ENCODE measurements at regions not wholly inside any gene's neighbourhood (a gene's known extent, or its start where the extent isn't known, plus 50 kb on each side); places are given as distances from the start of the nearest gene placed in this dataset.

GRCh38 chr20:12827816-12828385 is 180.9 kb upstream of the SPTLC3 start:
- TF ChIP-seq E2F1 (CRISPR knock-in tag; IDR thresholded peaks at IDR 0.05) (no peak), CTCF (IDR thresholded peaks at IDR 0.05) (no peak), ZNF416 (CRISPR knock-in tag; IDR thresholded peaks at IDR 0.05) (no peak), NFE2L1 (CRISPR knock-in tag; IDR thresholded peaks at IDR 0.05) (no peak), MAX (CRISPR knock-in tag; IDR thresholded peaks at IDR 0.05) (no peak), SP1 (CRISPR knock-in tag; conservative IDR thresholded peaks at IDR 0.05) (no peak), IRF1 (CRISPR knock-in tag; IDR thresholded peaks at IDR 0.05) (no peak), ATF2 (CRISPR knock-in tag; IDR thresholded peaks at IDR 0.05; ENCODE audit: borderline replicate concordance, low read depth) (no peak)
- TF ChIP-seq, protein P1, sequence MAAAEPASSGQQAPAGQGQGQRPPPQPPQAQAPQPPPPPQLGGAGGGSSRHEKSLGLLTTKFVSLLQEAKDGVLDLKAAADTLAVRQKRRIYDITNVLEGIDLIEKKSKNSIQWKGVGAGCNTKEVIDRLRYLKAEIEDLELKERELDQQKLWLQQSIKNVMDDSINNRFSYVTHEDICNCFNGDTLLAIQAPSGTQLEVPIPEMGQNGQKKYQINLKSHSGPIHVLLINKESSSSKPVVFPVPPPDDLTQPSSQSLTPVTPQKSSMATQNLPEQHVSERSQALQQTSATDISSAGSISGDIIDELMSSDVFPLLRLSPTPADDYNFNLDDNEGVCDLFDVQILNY (CRISPR knock-in tag; IDR thresholded peaks at IDR 0.05), result no peak

Data from WTC11 (cell line).